WTC11 (cell line): ENCODE measurements at regions not wholly inside any gene's neighbourhood (a gene's known extent, or its start where the extent isn't known, plus 50 kb on each side); places are given as distances from the start of the nearest gene placed in this dataset.

Source experiments
- ATAC-seq: fragments of 200-7000 bp; cut with Tn5 transposase; 2 replicates; pipeline ENCODE4 v1.10.0; 2021; ENCODE audit warnings: mild to moderate bottlenecking, moderate library complexity
- CTCF ChIA-PET: fragments of 300-600 bp; sonication (Branson Sonifier 250); formaldehyde crosslinking; loops from one replicate; lab custom pipeline; 2021; ENCODE audit warnings: antibody characterized with exemption; lab: Charles Lee
- POLR2A ChIA-PET: fragments of 350-600 bp; sonication (Branson Sonifier 250); formaldehyde crosslinking; loops from one replicate; lab custom pipeline; 2021; ENCODE audit warnings: antibody characterized with exemption; lab: Charles Lee
- DNase-seq: peaks from one replicate; pipeline ENCODE4 v3.0.0; 2021; ENCODE audit warnings: low spot score
- H3K27ac Mint-ChIP-seq: 2 replicates; pipeline ENCODE4 v1.8.0; 2021; ENCODE audit warnings: mixed read lengths
- H3K27me3 Mint-ChIP-seq: 2 replicates; pipeline ENCODE4 v1.8.0; 2021; ENCODE audit warnings: low read depth, mild to moderate bottlenecking, moderate library complexity, mixed read lengths
- H3K36me3 Mint-ChIP-seq: 2 replicates; pipeline ENCODE4 v1.8.0; 2021; ENCODE audit warnings: mixed read lengths
- H3K4me1 Mint-ChIP-seq: 2 replicates; pipeline ENCODE4 v1.8.0; 2022; ENCODE audit warnings: mixed read lengths
- H3K4me3 Mint-ChIP-seq: 2 replicates; pipeline ENCODE4 v1.8.0; 2021; ENCODE audit warnings: mild to moderate bottlenecking, moderate library complexity, mixed read lengths
- H3K9me3 Mint-ChIP-seq: 2 replicates; pipeline ENCODE4 v1.8.0; 2021; ENCODE audit warnings: mixed read lengths
- ATF2 ChIP-seq: sonication (generic); formaldehyde crosslinking; IDR thresholded peaks from 2 replicates; pipeline ENCODE4 v1.8.1; 2022; ENCODE audit warnings: low read depth, missing genetic modification reagents, borderline replicate concordance
- CDX4 ChIP-seq: fragments of 250-450 bp; sonication (Bioruptor Pico); IDR thresholded peaks from 2 replicates; pipeline ENCODE4 v1.9.0; 2021; ENCODE audit warnings: moderate library complexity, mild to moderate bottlenecking, inconsistent platforms, borderline replicate concordance
- ELF4 ChIP-seq: sonication (generic); formaldehyde crosslinking; IDR thresholded peaks from 2 replicates; pipeline ENCODE4 v1.8.1; 2022; ENCODE audit warnings: low read depth, mild to moderate bottlenecking, moderate library complexity, missing genetic modification reagents
- EMX1 ChIP-seq: fragments of 250-450 bp; sonication (Bioruptor Pico); IDR thresholded peaks from 2 replicates; pipeline ENCODE4 v1.8.0; 2021; ENCODE audit warnings: mild to moderate bottlenecking
- FOXP1 ChIP-seq: sonication (generic); formaldehyde crosslinking; IDR thresholded peaks from 2 replicates; pipeline ENCODE4 v1.8.0; 2022; ENCODE audit warnings: missing genetic modification reagents, mild to moderate bottlenecking, moderate library complexity, borderline replicate concordance
- NFATC4 ChIP-seq: fragments of 250-450 bp; sonication (Bioruptor Pico); IDR thresholded peaks from 2 replicates; pipeline ENCODE4 v1.9.0; 2021; ENCODE audit warnings: mild to moderate bottlenecking
- PRDM15 ChIP-seq: sonication (generic); formaldehyde crosslinking; IDR thresholded peaks from 2 replicates; pipeline ENCODE4 v1.8.0; 2022; ENCODE audit warnings: missing genetic modification reagents
- PREB ChIP-seq: sonication (generic); formaldehyde crosslinking; IDR thresholded peaks from 2 replicates; pipeline ENCODE4 v1.8.1; 2022; ENCODE audit warnings: mild to moderate bottlenecking, missing genetic modification reagents, moderate library complexity, borderline replicate concordance
- SOX15 ChIP-seq: fragments of 250-450 bp; sonication (Bioruptor Pico); IDR thresholded peaks from 2 replicates; pipeline ENCODE4 v1.9.0; 2021; ENCODE audit warnings: mild to moderate bottlenecking
- SP1 ChIP-seq: sonication (generic); formaldehyde crosslinking; conservative IDR thresholded peaks from 2 replicates; pipeline ENCODE4 v1.8.1; 2022; ENCODE audit warnings: missing genetic modification reagents
- USF1 ChIP-seq: sonication (generic); formaldehyde crosslinking; IDR thresholded peaks from 2 replicates; pipeline ENCODE4 v1.8.0; 2022; ENCODE audit warnings: mild to moderate bottlenecking, missing genetic modification reagents
- ZNF121 ChIP-seq: sonication (generic); formaldehyde crosslinking; IDR thresholded peaks from 2 replicates; pipeline ENCODE4 v1.8.0; 2023; ENCODE audit warnings: missing genetic modification reagents
- ZNF317 ChIP-seq: sonication (generic); formaldehyde crosslinking; IDR thresholded peaks from 2 replicates; pipeline ENCODE4 v1.8.1; 2023; ENCODE audit warnings: low read depth, mild to moderate bottlenecking, moderate library complexity, missing genetic modification reagents, borderline replicate concordance
- ZNF423 ChIP-seq: fragments of 250-450 bp; sonication (Bioruptor Pico); IDR thresholded peaks from 2 replicates; pipeline ENCODE4 v2.1.2; 2022; ENCODE audit warnings: mild to moderate bottlenecking, moderate library complexity
- ZNF532 ChIP-seq: fragments of 250-450 bp; sonication (Bioruptor Pico); IDR thresholded peaks from 2 replicates; pipeline ENCODE4 v1.9.0; 2021; ENCODE audit warnings: mild to moderate bottlenecking, borderline replicate concordance
- ZNF671 ChIP-seq: fragments of 250-450 bp; sonication (Bioruptor Pico); IDR thresholded peaks from 2 replicates; pipeline ENCODE4 v1.8.0; 2021; ENCODE audit warnings: mild to moderate bottlenecking

GRCh38 chr4:18294021-18294420, 272.5 kb upstream of the LCORL start (continued):
- TF ChIP-seq ZNF532 (CRISPR knock-in tag) = no peak
- TF ChIP-seq PREB (CRISPR knock-in tag) = no peak
- no peak for TF ChIP-seq ELF4
- TF ChIP-seq FOXP1 (CRISPR knock-in tag) = no peak
- TF ChIP-seq ZNF121 = no peak
- no peak for TF ChIP-seq CDX4 (CRISPR knock-in tag)
- no peak for TF ChIP-seq SP1
- TF ChIP-seq ZNF671 (CRISPR knock-in tag) = no peak
- TF ChIP-seq EMX1 (CRISPR knock-in tag) = no peak
- no peak for TF ChIP-seq ATF2 (CRISPR knock-in tag)
- no peak for TF ChIP-seq USF1
- TF ChIP-seq, all 79 proteins: peak for 0

- TF ChIP-seq ZNF423 (no peak), NFATC4 (no peak)
- Mint-ChIP-seq H3K27ac (no peak overlapping the region), H3K4me3 (no peak overlapping the region), H3K36me3 (no peaks in the 10 kb centered on the region), H3K27me3 (no peaks in the 10 kb centered on the region), H3K4me1 (peaks cover 6% of the 10 kb centered on the region; the same call in 1 of the 2 replicates), H3K9me3 (no peaks in the 10 kb centered on the region; the same call in 1 of the 2 replicates)
- ATAC-seq (no peak), DNase-seq (no peak)
- POLR2A ChIA-PET = no interaction called here
- CTCF ChIA-PET = no interaction called here
Observed at GRCh38 chr4:18292411-18292810, 270.9 kb upstream of the LCORL start.

- CTCF ChIA-PET = no interaction called here
- Mint-ChIP-seq H3K36me3 (no peaks in the 10 kb centered on the region), H3K9me3 (no peaks in the 10 kb centered on the region; the same call in 1 of the 2 replicates), H3K27me3 (no peaks in the 10 kb centered on the region), H3K27ac (no peak overlapping the region), H3K4me1 (peaks cover 6% of the 10 kb centered on the region; the same call in 1 of the 2 replicates), H3K4me3 (no peak overlapping the region)
- DNase-seq = no peak
- ATAC-seq = no peak
- POLR2A ChIA-PET = no interaction called here
- TF ChIP-seq ZNF317 (CRISPR knock-in tag) (no peak), ZNF671 (CRISPR knock-in tag) (no peak), PRDM15 (CRISPR knock-in tag) (no peak), SOX15 (no peak)
Observed at GRCh38 chr4:18291981-18292380, 270.4 kb upstream of the LCORL start.
